ENCODE measurements at regions not wholly inside any gene's neighbourhood (a gene's known extent, or its start where the extent isn't known, plus 50 kb on each side); places are given as distances from the start of the nearest gene placed in this dataset.

DNA sequence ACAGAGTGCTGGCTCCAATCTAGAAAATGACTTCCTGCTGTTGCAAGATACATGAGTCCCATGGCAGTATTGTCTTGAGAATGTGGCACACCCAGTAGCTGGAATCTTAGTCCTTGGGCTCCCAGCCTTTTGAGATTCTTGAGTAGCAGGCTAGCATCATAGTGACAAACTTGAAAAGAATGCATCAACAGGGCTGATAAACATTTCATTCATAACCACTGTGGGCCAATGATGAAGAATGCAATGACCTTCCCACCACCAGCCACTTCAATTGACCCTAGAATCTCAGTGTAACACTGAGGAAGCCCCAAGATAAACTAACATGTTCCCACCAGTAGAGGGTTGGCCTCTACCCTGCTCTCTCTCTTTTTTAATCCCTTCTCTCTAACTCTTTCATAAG is 329.3 kb downstream of the GBA3 start:
- TF ChIP-seq, protein P1, sequence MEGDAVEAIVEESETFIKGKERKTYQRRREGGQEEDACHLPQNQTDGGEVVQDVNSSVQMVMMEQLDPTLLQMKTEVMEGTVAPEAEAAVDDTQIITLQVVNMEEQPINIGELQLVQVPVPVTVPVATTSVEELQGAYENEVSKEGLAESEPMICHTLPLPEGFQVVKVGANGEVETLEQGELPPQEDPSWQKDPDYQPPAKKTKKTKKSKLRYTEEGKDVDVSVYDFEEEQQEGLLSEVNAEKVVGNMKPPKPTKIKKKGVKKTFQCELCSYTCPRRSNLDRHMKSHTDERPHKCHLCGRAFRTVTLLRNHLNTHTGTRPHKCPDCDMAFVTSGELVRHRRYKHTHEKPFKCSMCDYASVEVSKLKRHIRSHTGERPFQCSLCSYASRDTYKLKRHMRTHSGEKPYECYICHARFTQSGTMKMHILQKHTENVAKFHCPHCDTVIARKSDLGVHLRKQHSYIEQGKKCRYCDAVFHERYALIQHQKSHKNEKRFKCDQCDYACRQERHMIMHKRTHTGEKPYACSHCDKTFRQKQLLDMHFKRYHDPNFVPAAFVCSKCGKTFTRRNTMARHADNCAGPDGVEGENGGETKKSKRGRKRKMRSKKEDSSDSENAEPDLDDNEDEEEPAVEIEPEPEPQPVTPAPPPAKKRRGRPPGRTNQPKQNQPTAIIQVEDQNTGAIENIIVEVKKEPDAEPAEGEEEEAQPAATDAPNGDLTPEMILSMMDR (IDR thresholded peaks at IDR 0.05; ENCODE audit: insufficient read depth, low read length, poor library complexity, severe bottlenecking): no peak
- TF ChIP-seq EZH2phosphoT487 (conservative IDR thresholded peaks at IDR 0.05; ENCODE audit: low read length): no peak

All from SU-DHL-6 (cell line).